Epithelial cell of proximal tubule (primary cell): ENCODE measurements at regions not wholly inside any gene's neighbourhood (a gene's known extent, or its start where the extent isn't known, plus 50 kb on each side); places are given as distances from the start of the nearest gene placed in this dataset.

Source experiments
- DNase-seq: peaks from one replicate; pipeline ENCODE4 v3.0.0-alpha.2; 2011; ENCODE audit warnings: low read depth
- H3K4me3 ChIP-seq: 2 replicates; pipeline ENCODE4 v1.5.1; 2011; ENCODE audit warnings: low read depth, mild to moderate bottlenecking, low read length
- CTCF ChIP-seq: conservative IDR thresholded peaks from 2 replicates; pipeline ENCODE4 v1.5.1; 2012; ENCODE audit warnings: low read depth, mild to moderate bottlenecking, low read length

GRCh38 chr2:234293973-234294372, 202.9 kb downstream of the ARL4C start:
- peak; percentile 37 for TF ChIP-seq CTCF
- DNase-seq, result no peak
- H3K4me3 ChIP-seq, result no peak overlapping the region

GRCh38 chr2:234292962-234293243, 204.0 kb downstream of the ARL4C start:
- DNase-seq, result no peak
- H3K4me3 ChIP-seq, result no peak overlapping the region
- TF ChIP-seq CTCF, result no peak

GRCh38 chr2:234292205-234292961, 204.5 kb downstream of the ARL4C start:
- no peak for DNase-seq
- TF ChIP-seq CTCF, result no peak
- no peak overlapping the region for H3K4me3 ChIP-seq

- no peak overlapping the region for H3K4me3 ChIP-seq
- no peak for TF ChIP-seq CTCF
- DNase-seq, result peak; percentile 55
Measured at GRCh38 chr2:234291765-234292204, 205.1 kb downstream of the ARL4C start.

- H3K4me3 ChIP-seq, result no peak overlapping the region
- no peak for TF ChIP-seq CTCF
- no peak for DNase-seq
Measured at GRCh38 chr2:234290671-234291070, 206.2 kb downstream of the ARL4C start.

- DNase-seq, result no peak
- H3K4me3 ChIP-seq, result no peak overlapping the region
- no peak for TF ChIP-seq CTCF
Measured at GRCh38 chr2:234289834-234290590, 206.9 kb downstream of the ARL4C start.
